SK-N-SH treated with all-trans-retinoic acid at 6 μM for 48 hours (cell line): ENCODE measurements at regions not wholly inside any gene's neighbourhood (a gene's known extent, or its start where the extent isn't known, plus 50 kb on each side); places are given as distances from the start of the nearest gene placed in this dataset.

Experiments
- ATAC-seq: fragments of 200-7000 bp; cut with Tn5 transposase; 3 replicates; pipeline ENCODE4 v1.9.1; 2020; ENCODE audit warnings: mild to moderate bottlenecking, moderate library complexity
- ARNTL ChIP-seq: fragments of 450-650 bp; formaldehyde crosslinking; IDR thresholded peaks from 2 replicates; pipeline ENCODE4 v1.5.0; 2020; ENCODE audit warnings: low read depth, mild to moderate bottlenecking, moderate library complexity, borderline replicate concordance
- BACH2 ChIP-seq: fragments of 250-450 bp; sonication (Bioruptor Pico); IDR thresholded peaks from 2 replicates; pipeline ENCODE4 v1.9.0; 2021; ENCODE audit warnings: mild to moderate bottlenecking, borderline replicate concordance
- CSDC2 ChIP-seq: fragments of 250-450 bp; sonication (Bioruptor Pico); IDR thresholded peaks from 2 replicates; pipeline ENCODE4 v1.5.0; 2020; ENCODE audit warnings: mild to moderate bottlenecking, moderate library complexity
- ESRRG ChIP-seq: fragments of 250-450 bp; sonication (Bioruptor Pico); IDR thresholded peaks from 2 replicates; pipeline ENCODE4 v1.6.1; 2021; ENCODE audit warnings: mild to moderate bottlenecking
- GLIS3 ChIP-seq: fragments of 250-450 bp; sonication (Bioruptor Pico); IDR thresholded peaks from 2 replicates; pipeline ENCODE4 v1.5.0; 2020; ENCODE audit warnings: mild to moderate bottlenecking, moderate library complexity
- ISL1 ChIP-seq: fragments of 250-450 bp; sonication (Bioruptor Pico); IDR thresholded peaks from 2 replicates; pipeline ENCODE4 v2.1.2; 2022; ENCODE audit warnings: mild to moderate bottlenecking, moderate library complexity
- OSR1 ChIP-seq: fragments of 250-450 bp; sonication (Bioruptor Pico); IDR thresholded peaks from 2 replicates; pipeline ENCODE4 v1.8.0; 2022; ENCODE audit warnings: moderate library complexity, mild to moderate bottlenecking, inconsistent platforms
- PPARA ChIP-seq: fragments of 250-450 bp; sonication (Bioruptor Pico); IDR thresholded peaks from 2 replicates; pipeline ENCODE4 v1.5.0; 2020; ENCODE audit warnings: mild to moderate bottlenecking, borderline replicate concordance
- RARB ChIP-seq: fragments of 250-450 bp; sonication (Bioruptor Pico); IDR thresholded peaks from 2 replicates; pipeline ENCODE4 v1.8.0; 2021; ENCODE audit warnings: mild to moderate bottlenecking, moderate library complexity
- SNAI2 ChIP-seq: fragments of 250-450 bp; sonication (Bioruptor Pico); IDR thresholded peaks from 2 replicates; pipeline ENCODE4 v1.5.0; 2020; ENCODE audit warnings: mild to moderate bottlenecking, moderate library complexity
- TCF4 ChIP-seq: fragments of 250-450 bp; sonication (Bioruptor Pico); IDR thresholded peaks from 2 replicates; pipeline ENCODE4 v1.8.0; 2021; ENCODE audit warnings: mild to moderate bottlenecking, moderate library complexity, borderline replicate concordance
- ZC3H10 ChIP-seq: fragments of 250-450 bp; sonication (Bioruptor Pico); IDR thresholded peaks from 2 replicates; pipeline ENCODE4 v1.5.1; 2021; ENCODE audit warnings: mild to moderate bottlenecking, moderate library complexity
- ZFP3 ChIP-seq: fragments of 250-450 bp; sonication (Bioruptor Pico); IDR thresholded peaks from 2 replicates; pipeline ENCODE4 v1.5.0; 2020; ENCODE audit warnings: mild to moderate bottlenecking, moderate library complexity
- ZFP30 ChIP-seq: fragments of 450-650 bp; formaldehyde crosslinking; IDR thresholded peaks from 2 replicates; pipeline ENCODE4 v1.5.0; 2022; ENCODE audit warnings: mild to moderate bottlenecking, moderate library complexity
- ZNF565 ChIP-seq: fragments of 450-650 bp; formaldehyde crosslinking; conservative IDR thresholded peaks from 2 replicates; pipeline ENCODE4 v1.5.0; 2020; ENCODE audit warnings: low read depth, mild to moderate bottlenecking, moderate library complexity
- ZNF70 ChIP-seq: fragments of 450-650 bp; formaldehyde crosslinking; IDR thresholded peaks from 2 replicates; pipeline ENCODE4 v1.5.0; 2020; ENCODE audit warnings: mild to moderate bottlenecking, moderate library complexity
- ZNF8 ChIP-seq: fragments of 450-650 bp; formaldehyde crosslinking; IDR thresholded peaks from 2 replicates; pipeline ENCODE4 v1.5.0; 2020; ENCODE audit warnings: mild to moderate bottlenecking, moderate library complexity
- TF ChIP-seq, protein P1 (sequence below): fragments of 250-450 bp; sonication (Bioruptor Pico); IDR thresholded peaks from 2 replicates; pipeline ENCODE4 v1.5.1; 2021; ENCODE audit warnings: mild to moderate bottlenecking, moderate library complexity
- TF ChIP-seq, protein P2 (sequence below): fragments of 250-450 bp; sonication (Bioruptor Pico); IDR thresholded peaks from 2 replicates; pipeline ENCODE4 v1.8.0; 2020; ENCODE audit warnings: mild to moderate bottlenecking, moderate library complexity, borderline replicate concordance
- TF ChIP-seq, protein P3 (sequence below): fragments of 250-450 bp; sonication (Bioruptor Pico); IDR thresholded peaks from 2 replicates; pipeline ENCODE4 v1.8.0; 2021; ENCODE audit warnings: low read depth, mild to moderate bottlenecking, moderate library complexity, borderline replicate concordance
- TF ChIP-seq, protein P4 (sequence below): fragments of 250-450 bp; sonication (Bioruptor Pico); IDR thresholded peaks from 2 replicates; pipeline ENCODE4 v1.5.0; 2020; ENCODE audit warnings: mild to moderate bottlenecking, moderate library complexity
- TF ChIP-seq, protein P5 (sequence below): fragments of 250-450 bp; sonication (Bioruptor Pico); IDR thresholded peaks from 2 replicates; pipeline ENCODE4 v1.5.1; 2020; ENCODE audit warnings: low read depth, mild to moderate bottlenecking, moderate library complexity

DNA sequence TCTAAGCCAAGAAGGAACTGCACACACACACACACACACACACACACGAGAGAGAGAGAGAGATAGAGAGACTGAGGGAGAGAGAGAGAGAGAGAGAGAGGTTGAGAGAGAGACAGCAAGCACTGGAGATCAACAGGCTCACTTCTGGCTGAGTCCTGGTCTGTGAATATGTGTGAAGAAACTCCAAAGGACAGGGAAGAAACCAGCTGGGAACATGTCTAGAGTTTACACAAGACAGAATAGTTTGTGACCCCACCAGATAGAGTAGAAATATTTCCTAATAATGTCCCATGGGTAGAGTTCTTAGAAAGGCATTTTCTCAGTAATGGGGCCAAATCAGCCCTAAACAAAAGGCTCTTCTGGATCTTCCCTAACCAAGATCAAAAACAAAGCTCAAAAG is 155.5 kb upstream of the IGFBP3 start:
- TF ChIP-seq, protein P1, sequence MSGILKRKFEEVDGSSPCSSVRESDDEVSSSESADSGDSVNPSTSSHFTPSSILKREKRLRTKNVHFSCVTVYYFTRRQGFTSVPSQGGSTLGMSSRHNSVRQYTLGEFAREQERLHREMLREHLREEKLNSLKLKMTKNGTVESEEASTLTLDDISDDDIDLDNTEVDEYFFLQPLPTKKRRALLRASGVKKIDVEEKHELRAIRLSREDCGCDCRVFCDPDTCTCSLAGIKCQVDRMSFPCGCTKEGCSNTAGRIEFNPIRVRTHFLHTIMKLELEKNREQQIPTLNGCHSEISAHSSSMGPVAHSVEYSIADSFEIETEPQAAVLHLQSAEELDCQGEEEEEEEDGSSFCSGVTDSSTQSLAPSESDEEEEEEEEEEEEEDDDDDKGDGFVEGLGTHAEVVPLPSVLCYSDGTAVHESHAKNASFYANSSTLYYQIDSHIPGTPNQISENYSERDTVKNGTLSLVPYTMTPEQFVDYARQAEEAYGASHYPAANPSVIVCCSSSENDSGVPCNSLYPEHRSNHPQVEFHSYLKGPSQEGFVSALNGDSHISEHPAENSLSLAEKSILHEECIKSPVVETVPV (CRISPR knock-in tag) = no peak
- TF ChIP-seq ESRRG = no peak
- no peak for TF ChIP-seq OSR1 (CRISPR knock-in tag)
- no peak for TF ChIP-seq ZFP30 (CRISPR knock-in tag)
- TF ChIP-seq ZNF8 (CRISPR knock-in tag) = no peak
- no peak for TF ChIP-seq ISL1 (CRISPR knock-in tag)
- TF ChIP-seq PPARA (CRISPR knock-in tag) = no peak
- TF ChIP-seq ZNF70 = no peak
- no peak for TF ChIP-seq ZFP3 (CRISPR knock-in tag)
- no peak for TF ChIP-seq CSDC2 (CRISPR knock-in tag)
- TF ChIP-seq, protein P2, sequence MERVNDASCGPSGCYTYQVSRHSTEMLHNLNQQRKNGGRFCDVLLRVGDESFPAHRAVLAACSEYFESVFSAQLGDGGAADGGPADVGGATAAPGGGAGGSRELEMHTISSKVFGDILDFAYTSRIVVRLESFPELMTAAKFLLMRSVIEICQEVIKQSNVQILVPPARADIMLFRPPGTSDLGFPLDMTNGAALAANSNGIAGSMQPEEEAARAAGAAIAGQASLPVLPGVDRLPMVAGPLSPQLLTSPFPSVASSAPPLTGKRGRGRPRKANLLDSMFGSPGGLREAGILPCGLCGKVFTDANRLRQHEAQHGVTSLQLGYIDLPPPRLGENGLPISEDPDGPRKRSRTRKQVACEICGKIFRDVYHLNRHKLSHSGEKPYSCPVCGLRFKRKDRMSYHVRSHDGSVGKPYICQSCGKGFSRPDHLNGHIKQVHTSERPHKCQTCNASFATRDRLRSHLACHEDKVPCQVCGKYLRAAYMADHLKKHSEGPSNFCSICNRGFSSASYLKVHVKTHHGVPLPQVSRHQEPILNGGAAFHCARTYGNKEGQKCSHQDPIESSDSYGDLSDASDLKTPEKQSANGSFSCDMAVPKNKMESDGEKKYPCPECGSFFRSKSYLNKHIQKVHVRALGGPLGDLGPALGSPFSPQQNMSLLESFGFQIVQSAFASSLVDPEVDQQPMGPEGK = no peak
- ATAC-seq = no peak

DNA sequence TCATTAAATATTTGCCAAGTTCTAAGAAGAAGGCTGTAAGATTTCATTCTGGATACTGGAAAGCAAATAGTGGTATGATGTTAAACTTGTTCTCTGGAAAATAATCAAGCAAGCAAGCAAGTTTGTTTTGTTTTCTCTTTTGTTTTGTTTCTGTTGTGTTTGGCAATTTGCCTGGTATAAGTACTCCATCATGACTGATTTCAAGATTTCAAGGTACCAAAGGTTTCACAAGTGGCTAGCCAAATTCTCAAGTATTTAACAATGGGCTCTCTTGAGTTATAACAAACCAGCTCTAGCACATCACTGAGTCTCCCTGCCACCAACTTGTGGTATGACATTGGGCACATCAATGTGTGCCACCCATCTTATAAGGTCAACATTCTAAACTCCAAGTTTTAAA is 151.7 kb upstream of the IGFBP3 start:
- TF ChIP-seq ZNF70 (no peak), GLIS3 (CRISPR knock-in tag) (no peak), ARNTL (CRISPR knock-in tag) (no peak), OSR1 (CRISPR knock-in tag) (no peak), PPARA (CRISPR knock-in tag) (no peak), ZFP3 (CRISPR knock-in tag) (no peak), ZC3H10 (CRISPR knock-in tag) (no peak), ZNF565 (CRISPR knock-in tag) (no peak), ESRRG (no peak), RARB (CRISPR knock-in tag) (no peak), CSDC2 (CRISPR knock-in tag) (no peak), ZFP30 (CRISPR knock-in tag) (no peak), SNAI2 (CRISPR knock-in tag) (no peak), BACH2 (CRISPR knock-in tag) (no peak), TCF4 (CRISPR knock-in tag) (no peak)
- TF ChIP-seq, protein P1 (CRISPR knock-in tag) = no peak
- TF ChIP-seq, protein P2 = no peak
- TF ChIP-seq, protein P3, sequence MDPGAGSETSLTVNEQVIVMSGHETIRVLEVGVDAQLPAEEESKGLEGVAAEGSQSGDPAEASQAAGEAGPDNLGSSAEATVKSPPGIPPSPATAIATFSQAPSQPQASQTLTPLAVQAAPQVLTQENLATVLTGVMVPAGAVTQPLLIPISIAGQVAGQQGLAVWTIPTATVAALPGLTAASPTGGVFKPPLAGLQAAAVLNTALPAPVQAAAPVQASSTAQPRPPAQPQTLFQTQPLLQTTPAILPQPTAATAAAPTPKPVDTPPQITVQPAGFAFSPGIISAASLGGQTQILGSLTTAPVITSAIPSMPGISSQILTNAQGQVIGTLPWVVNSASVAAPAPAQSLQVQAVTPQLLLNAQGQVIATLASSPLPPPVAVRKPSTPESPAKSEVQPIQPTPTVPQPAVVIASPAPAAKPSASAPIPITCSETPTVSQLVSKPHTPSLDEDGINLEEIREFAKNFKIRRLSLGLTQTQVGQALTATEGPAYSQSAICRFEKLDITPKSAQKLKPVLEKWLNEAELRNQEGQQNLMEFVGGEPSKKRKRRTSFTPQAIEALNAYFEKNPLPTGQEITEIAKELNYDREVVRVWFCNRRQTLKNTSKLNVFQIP (CRISPR knock-in tag) = no peak
- TF ChIP-seq, protein P4, sequence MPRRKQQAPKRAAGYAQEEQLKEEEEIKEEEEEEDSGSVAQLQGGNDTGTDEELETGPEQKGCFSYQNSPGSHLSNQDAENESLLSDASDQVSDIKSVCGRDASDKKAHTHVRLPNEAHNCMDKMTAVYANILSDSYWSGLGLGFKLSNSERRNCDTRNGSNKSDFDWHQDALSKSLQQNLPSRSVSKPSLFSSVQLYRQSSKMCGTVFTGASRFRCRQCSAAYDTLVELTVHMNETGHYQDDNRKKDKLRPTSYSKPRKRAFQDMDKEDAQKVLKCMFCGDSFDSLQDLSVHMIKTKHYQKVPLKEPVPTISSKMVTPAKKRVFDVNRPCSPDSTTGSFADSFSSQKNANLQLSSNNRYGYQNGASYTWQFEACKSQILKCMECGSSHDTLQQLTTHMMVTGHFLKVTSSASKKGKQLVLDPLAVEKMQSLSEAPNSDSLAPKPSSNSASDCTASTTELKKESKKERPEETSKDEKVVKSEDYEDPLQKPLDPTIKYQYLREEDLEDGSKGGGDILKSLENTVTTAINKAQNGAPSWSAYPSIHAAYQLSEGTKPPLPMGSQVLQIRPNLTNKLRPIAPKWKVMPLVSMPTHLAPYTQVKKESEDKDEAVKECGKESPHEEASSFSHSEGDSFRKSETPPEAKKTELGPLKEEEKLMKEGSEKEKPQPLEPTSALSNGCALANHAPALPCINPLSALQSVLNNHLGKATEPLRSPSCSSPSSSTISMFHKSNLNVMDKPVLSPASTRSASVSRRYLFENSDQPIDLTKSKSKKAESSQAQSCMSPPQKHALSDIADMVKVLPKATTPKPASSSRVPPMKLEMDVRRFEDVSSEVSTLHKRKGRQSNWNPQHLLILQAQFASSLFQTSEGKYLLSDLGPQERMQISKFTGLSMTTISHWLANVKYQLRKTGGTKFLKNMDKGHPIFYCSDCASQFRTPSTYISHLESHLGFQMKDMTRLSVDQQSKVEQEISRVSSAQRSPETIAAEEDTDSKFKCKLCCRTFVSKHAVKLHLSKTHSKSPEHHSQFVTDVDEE (CRISPR knock-in tag) = no peak
- TF ChIP-seq, protein P5, sequence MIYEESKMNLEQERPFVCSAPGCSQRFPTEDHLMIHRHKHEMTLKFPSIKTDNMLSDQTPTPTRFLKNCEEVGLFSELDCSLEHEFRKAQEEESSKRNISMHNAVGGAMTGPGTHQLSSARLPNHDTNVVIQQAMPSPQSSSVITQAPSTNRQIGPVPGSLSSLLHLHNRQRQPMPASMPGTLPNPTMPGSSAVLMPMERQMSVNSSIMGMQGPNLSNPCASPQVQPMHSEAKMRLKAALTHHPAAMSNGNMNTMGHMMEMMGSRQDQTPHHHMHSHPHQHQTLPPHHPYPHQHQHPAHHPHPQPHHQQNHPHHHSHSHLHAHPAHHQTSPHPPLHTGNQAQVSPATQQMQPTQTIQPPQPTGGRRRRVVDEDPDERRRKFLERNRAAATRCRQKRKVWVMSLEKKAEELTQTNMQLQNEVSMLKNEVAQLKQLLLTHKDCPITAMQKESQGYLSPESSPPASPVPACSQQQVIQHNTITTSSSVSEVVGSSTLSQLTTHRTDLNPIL (CRISPR knock-in tag) = no peak
- no peak for ATAC-seq
